HepG2 (cell line): ENCODE measurements at regions not wholly inside any gene's neighbourhood (a gene's known extent, or its start where the extent isn't known, plus 50 kb on each side); places are given as distances from the start of the nearest gene placed in this dataset.

ENCODE experiments used
- ATAC-seq: fragments of 200-7000 bp; cut with Tn5 transposase; 3 replicates; pipeline ENCODE4 v1.9.1; 2020; ENCODE audit warnings: mild to moderate bottlenecking, moderate library complexity
- BruUV-seq: library from RNA; stranded (reverse); fragments of 400-500 nt; replicated peaks from 2 replicates; lab custom pipeline; 2021; lab: Mats Ljungman, UMichigan
- CTCF ChIA-PET: fragments of 300-600 bp; formaldehyde crosslinking; extraction: SDS; loops from one replicate; lab custom pipeline; 2021; ENCODE audit warnings: low total read pairs, inconsistent platforms, low intra/inter-chr PET ratio; lab: Yijun Ruan, JAX
- POLR2A ChIA-PET: fragments of 350-600 bp; sonication (Branson Sonifier 250); formaldehyde crosslinking; loops from one replicate; lab custom pipeline; 2020; ENCODE audit warnings: antibody characterized with exemption, inconsistent platforms; lab: Yijun Ruan, JAX
- DNase-seq: peaks from one replicate; pipeline ENCODE4 v3.0.0-alpha.2; 2015; ENCODE audit warnings: low spot score
- FAIRE-seq: peaks from 3 replicates; lab custom pipeline; 2011; peaks lifted over from hg19 to GRCh38; lab: Jason Lieb, UNC
- H2AFZ ChIP-seq: one replicate; pipeline ENCODE4 v1.6.1; 2011; ENCODE audit warnings: low read length, inconsistent platforms
- H3K27ac ChIP-seq: fragments of 300-600 bp; 3 replicates; pipeline ENCODE4 v1.8.0; 2011; ENCODE audit warnings: mixed run types, mild to moderate bottlenecking, mixed read lengths, low read length, inconsistent platforms; ENCODE audit not compliant: insufficient read depth; ENCODE audit errors: extremely low read length
- H3K27me3 ChIP-seq, 2 experiments: fragments of 200-600 bp in 1 of 2; 2 replicates in 1 of 2; 3 replicates in 1 of 2; pipeline versions ENCODE4 v1.6.0 to v1.8.0; 2011; ENCODE audit warnings: low read length in 2 of 2, mild to moderate bottlenecking in 2 of 2, moderate library complexity in 2 of 2, inconsistent platforms in 1 of 2; ENCODE audit not compliant: insufficient read depth in 2 of 2, control insufficient read depth in 1 of 2
- H3K36me3 ChIP-seq, 2 experiments: fragments of 200-600 bp in 1 of 2; replicated peaks in 1 of 2; 2 replicates in 1 of 2; 3 replicates in 1 of 2; pipeline versions ENCODE4 v1.5.1 to v1.8.0; 2011; ENCODE audit warnings: low read length in 2 of 2, inconsistent platforms in 1 of 2; ENCODE audit not compliant: insufficient read depth in 2 of 2, control insufficient read depth in 1 of 2
- H3K4me1 ChIP-seq: 2 replicates; pipeline ENCODE4 v1.5.1; 2012; ENCODE audit warnings: low read length, inconsistent platforms; ENCODE audit not compliant: insufficient read depth
- H3K4me2 ChIP-seq: 2 replicates; pipeline ENCODE4 v1.6.0; 2011; ENCODE audit warnings: low read depth, low read length, inconsistent platforms
- H3K4me3 ChIP-seq, 3 experiments: fragments of 200-600 bp in 1 of 3; sonication (generic), shearing (Covaris generic) in 1 of 3; replicated peaks in 1 of 3; 2 replicates each; pipeline ENCODE4 v1.5.1; 2011 to 2016; ENCODE audit warnings: low read length in 3 of 3, inconsistent platforms in 2 of 3, low read depth in 2 of 3, mild to moderate bottlenecking in 2 of 3, control low read depth in 1 of 3, mixed read lengths in 1 of 3; ENCODE audit not compliant: insufficient read depth in 1 of 3
- H3K79me2 ChIP-seq: one replicate; pipeline ENCODE4 v1.6.1; 2011; ENCODE audit warnings: low read length, inconsistent platforms; ENCODE audit not compliant: insufficient read depth
- H3K9ac ChIP-seq: 2 replicates; pipeline ENCODE4 v1.6.0; 2011; ENCODE audit warnings: mild to moderate bottlenecking, low read depth, low read length, inconsistent platforms; ENCODE audit not compliant: insufficient read depth
- H3K9me3 ChIP-seq: 2 replicates; pipeline ENCODE4 v1.5.1; 2012; ENCODE audit warnings: mild to moderate bottlenecking, low read length
- H4K20me1 ChIP-seq: 2 replicates; pipeline ENCODE4 v1.6.0; 2011; ENCODE audit warnings: inconsistent platforms, mild to moderate bottlenecking, low read length, moderate library complexity; ENCODE audit not compliant: insufficient read depth
- CENPBD1 ChIP-seq: sonication (generic); formaldehyde crosslinking; IDR thresholded peaks from 2 replicates; pipeline ENCODE4 v1.8.0; 2022; ENCODE audit warnings: missing genetic modification reagents, low read depth, mild to moderate bottlenecking, borderline replicate concordance
- CSRNP1 ChIP-seq: sonication (generic); formaldehyde crosslinking; IDR thresholded peaks from 2 replicates; pipeline ENCODE4 v1.8.1; 2023; ENCODE audit warnings: mild to moderate bottlenecking, missing genetic modification reagents
- ELF1 ChIP-seq: sonication (generic); formaldehyde crosslinking; IDR thresholded peaks from 2 replicates; pipeline ENCODE4 v1.4.0; 2020; ENCODE audit warnings: missing genetic modification reagents
- PRPF4 ChIP-seq: fragments of 200-400 bp; formaldehyde crosslinking; IDR thresholded peaks from 2 replicates; pipeline ENCODE4 v1.6.1; 2016; ENCODE audit warnings: low read length, low read depth; ENCODE audit not compliant: poor library complexity, severe bottlenecking
- TARDBP ChIP-seq: sonication (generic); formaldehyde crosslinking; IDR thresholded peaks from 2 replicates; pipeline ENCODE4 v1.8.0; 2022; ENCODE audit warnings: mild to moderate bottlenecking, missing genetic modification reagents
- THYN1 ChIP-seq: sonication (generic); formaldehyde crosslinking; IDR thresholded peaks from 2 replicates; pipeline ENCODE4 v1.8.1; 2023; ENCODE audit warnings: low read depth, mild to moderate bottlenecking, moderate library complexity, missing genetic modification reagents, borderline replicate concordance
- ZNF280D ChIP-seq: sonication (generic); formaldehyde crosslinking; IDR thresholded peaks from 2 replicates; pipeline ENCODE4 v1.5.1; 2020; ENCODE audit warnings: mild to moderate bottlenecking, missing genetic modification reagents
- ZNF563 ChIP-seq: sonication (generic); formaldehyde crosslinking; IDR thresholded peaks from 2 replicates; pipeline ENCODE4 v1.8.0; 2022; ENCODE audit warnings: mild to moderate bottlenecking, moderate library complexity, missing genetic modification reagents
- WGBS: methylation state at CpG from one replicate; pipeline ENCODE4 v1.1.6; 2017; ENCODE audit warnings: low lambda C conversion rate; 5-methylcytosine and 5-hydroxymethylcytosine counted together
- in situ Hi-C: cut with HindIII; loops from 2 replicates; pipeline ENCODE4 v1.10.0; 2017; ENCODE audit warnings: low pct_unique_long_range_greater_than_20kb; ENCODE audit not compliant: extremely low pct_ligation_motif_present
- intact Hi-C: fragments of 100-400 bp; cut with micrococcal nuclease; formaldehyde crosslinking; loops from one replicate; pipeline ENCODE4 v1.10.0; 2022; ENCODE audit not compliant: unreplicated experiment

- H3K9ac ChIP-seq, result no peak overlapping the region
- no peak overlapping the region for H3K4me3 ChIP-seq
- CTCF ChIA-PET, result no interaction called here
- no peaks in the 10 kb centered on the region for H3K79me2 ChIP-seq
- no peak overlapping the region for H3K27ac ChIP-seq
- in situ Hi-C loops, result no loop called here
- no peak overlapping the region for H2AFZ ChIP-seq
- FAIRE-seq (no peak), ATAC-seq (no peak), DNase-seq (no peak)
- no peaks in the 10 kb centered on the region for H4K20me1 ChIP-seq
- TF ChIP-seq ZNF280D (CRISPR knock-in tag) (no peak), THYN1 (CRISPR knock-in tag) (no peak), ZNF563 (CRISPR knock-in tag) (no peak), PRPF4 (no peak), TARDBP (no peak), CENPBD1 (CRISPR knock-in tag) (no peak), ELF1 (CRISPR knock-in tag) (no peak), CSRNP1 (CRISPR knock-in tag) (no peak)
- no TSS peak for BruUV-seq
- no peaks in the 10 kb centered on the region for H3K36me3 ChIP-seq
- WGBS, result 65% methylated on average over 9 of the region's 9 CpGs
- H3K27me3 ChIP-seq, result no peaks in the 10 kb centered on the region
- no peaks in the 10 kb centered on the region for H3K9me3 ChIP-seq
- intact Hi-C loops, result no loop called here
- H3K4me1 ChIP-seq, result peaks cover 25% of the 10 kb centered on the region
- H3K4me2 ChIP-seq, result no peak overlapping the region
- POLR2A ChIA-PET, result no interaction called here
These were observed 123.0 kb downstream of the SLC38A4 start for GRCh38 chr12:46702581-46703344.
